Spinal cord (tissue), 9 donors: ENCODE measurements at regions not wholly inside any gene's neighbourhood (a gene's known extent, or its start where the extent isn't known, plus 50 kb on each side); places are given as distances from the start of the nearest gene placed in this dataset.

Experiments used
- DNase-seq, 6 donors: peaks; one replicate each; pipeline versions ENCODE4 v3.0.0 to v3.0.0-alpha.2; 2013 to 2015; ENCODE audit warnings: low spot score in 6 of 6, low read depth in 4 of 6
- H3K27ac ChIP-seq: one replicate; pipeline ENCODE4 v1.5.1; 2013; ENCODE audit warnings: low read depth, low read length, control low read depth
- H3K27me3 ChIP-seq: one replicate; pipeline ENCODE4 v1.6.1; 2013; ENCODE audit warnings: low read length; ENCODE audit not compliant: control insufficient read depth, insufficient read depth
- H3K36me3 ChIP-seq: one replicate; pipeline ENCODE4 v1.6.1; 2013; ENCODE audit warnings: low read length; ENCODE audit not compliant: control insufficient read depth, insufficient read depth
- H3K4me1 ChIP-seq: one replicate; pipeline ENCODE4 v1.6.1; 2013; ENCODE audit warnings: low read length; ENCODE audit not compliant: control insufficient read depth, insufficient read depth
- H3K4me3 ChIP-seq: one replicate; pipeline ENCODE4 v1.5.1; 2013; ENCODE audit warnings: low read depth, low read length, control low read depth
- H3K9me3 ChIP-seq: one replicate; pipeline ENCODE4 v1.6.1; 2013; ENCODE audit warnings: low read length; ENCODE audit not compliant: control insufficient read depth, insufficient read depth
- WGBS: methylation state at CpG from one replicate; pipeline ENCODE4 v1.1.5; 2013; ENCODE audit warnings: missing lambda C conversion rate; ENCODE audit not compliant: insufficient coverage; 5-methylcytosine and 5-hydroxymethylcytosine counted together
- donor health status: healthy.

DNA sequence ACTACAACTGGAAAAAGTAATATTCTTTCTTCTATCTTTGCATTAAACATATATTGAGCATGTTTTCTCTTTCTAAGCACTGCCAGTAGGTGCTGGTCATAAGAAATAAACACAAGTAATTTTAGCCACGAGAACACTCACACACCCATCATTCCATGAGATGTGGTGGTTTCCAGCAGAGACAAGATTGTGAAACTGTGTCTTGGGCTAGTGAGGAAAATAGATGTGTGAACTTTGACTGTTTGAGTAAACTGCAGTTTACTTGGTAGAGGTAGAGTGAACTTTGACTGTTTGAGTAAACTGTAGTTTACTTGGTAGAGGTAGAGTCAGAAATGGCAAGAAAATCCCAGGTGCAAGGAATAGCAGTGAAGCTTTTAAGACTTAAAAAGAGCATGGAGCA lies 300.9 kb upstream of the HS3ST1 start:
- no CpG with 5 or more reads among the region's 1 CpG for WGBS
- no peak for DNase-seq
- Histone ChIP-seq H3K27me3 (no peaks in the 10 kb centered on the region), H3K9me3 (no peaks in the 10 kb centered on the region), H3K4me3 (no peak overlapping the region), H3K27ac (no peak overlapping the region), H3K4me1 (no peaks in the 10 kb centered on the region), H3K36me3 (no peaks in the 10 kb centered on the region)

DNA sequence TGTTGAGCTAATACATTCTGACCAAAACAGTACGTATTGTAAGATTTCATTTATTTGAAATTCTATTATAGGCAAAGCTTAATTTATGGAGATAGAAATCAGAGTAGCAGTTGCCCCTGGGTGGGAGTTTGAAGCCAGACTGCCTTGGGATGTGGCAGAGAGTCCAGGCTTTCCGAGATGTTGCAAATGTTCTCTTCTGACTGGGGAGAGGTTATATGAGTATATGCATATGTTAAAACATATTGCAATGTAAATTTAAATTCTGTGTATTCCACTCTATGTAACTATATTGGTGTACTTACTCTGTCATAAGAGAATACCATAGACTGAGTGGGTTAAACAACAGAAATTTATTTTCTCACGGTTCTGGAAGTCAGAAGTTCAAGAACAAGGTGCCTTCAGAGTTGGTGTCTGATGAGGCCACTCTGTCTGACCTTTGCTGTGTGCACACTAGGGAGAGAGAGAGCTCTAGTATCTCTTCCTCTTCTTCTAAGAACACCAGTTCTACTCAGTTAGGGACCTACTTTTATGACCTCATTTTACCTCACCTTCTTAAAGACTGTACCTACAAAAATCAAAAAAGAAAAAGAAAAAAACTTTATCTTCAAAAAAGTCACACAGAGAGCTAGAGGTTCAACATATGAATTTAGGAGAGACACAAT lies 299.3 kb upstream of the HS3ST1 start:
- DNase-seq = peak in 1 of 6 donors; percentile 59
- H3K9me3 ChIP-seq = no peaks in the 10 kb centered on the region
- no peak overlapping the region for H3K27ac ChIP-seq
- WGBS = 100% methylated on average over 1 of the region's 3 CpGs
- H3K36me3 ChIP-seq = no peaks in the 10 kb centered on the region
- H3K27me3 ChIP-seq = no peaks in the 10 kb centered on the region
- H3K4me3 ChIP-seq = no peak overlapping the region
- H3K4me1 ChIP-seq = no peaks in the 10 kb centered on the region

DNA sequence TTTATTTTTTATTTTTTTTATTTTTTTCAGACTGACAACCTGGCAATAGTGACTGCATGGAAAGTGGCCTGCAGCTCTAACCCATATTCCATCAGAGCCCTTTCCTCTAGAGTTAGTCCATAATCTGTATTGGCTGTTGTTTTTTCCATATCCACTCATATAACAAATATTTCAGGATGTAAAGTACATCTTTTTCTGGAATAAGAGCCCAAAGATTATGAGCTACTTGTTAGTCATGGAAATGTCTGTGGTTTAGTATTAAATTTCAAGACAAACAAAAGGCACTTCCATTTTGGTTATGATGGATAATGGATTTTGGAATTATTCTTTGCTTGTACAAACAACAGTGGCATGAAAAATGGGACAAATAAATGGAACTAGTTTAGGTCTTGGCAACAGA lies 296.0 kb upstream of the HS3ST1 start:
- Histone ChIP-seq H3K27me3 (no peaks in the 10 kb centered on the region), H3K36me3 (no peaks in the 10 kb centered on the region), H3K9me3 (no peaks in the 10 kb centered on the region), H3K4me1 (no peaks in the 10 kb centered on the region), H3K4me3 (no peak overlapping the region), H3K27ac (no peak overlapping the region)
- no peak for DNase-seq

DNA sequence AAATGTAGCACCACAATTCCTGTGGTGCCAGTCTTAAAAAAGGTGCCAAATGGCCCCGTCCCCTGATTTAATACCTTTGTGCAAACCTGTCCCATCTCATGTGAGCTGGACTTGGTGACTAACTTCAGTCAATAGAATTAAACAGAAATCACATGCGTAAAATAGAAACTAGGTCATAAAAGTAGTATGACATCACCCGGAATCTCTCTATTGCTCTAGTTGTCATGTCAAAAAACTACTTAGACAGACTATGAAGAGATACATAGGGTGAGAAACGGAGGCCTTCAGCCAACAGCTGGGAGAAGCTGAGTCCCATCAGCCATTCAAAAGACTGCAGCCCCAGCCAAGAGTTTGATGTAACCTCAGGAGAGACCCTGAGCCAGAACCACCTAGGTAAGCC lies 293.5 kb upstream of the HS3ST1 start:
- Histone ChIP-seq H3K27ac (no peak overlapping the region), H3K27me3 (no peaks in the 10 kb centered on the region), H3K9me3 (no peaks in the 10 kb centered on the region), H3K36me3 (no peaks in the 10 kb centered on the region), H3K4me1 (no peaks in the 10 kb centered on the region), H3K4me3 (no peak overlapping the region)
- no peak for DNase-seq
- no CpG with 5 or more reads among the region's 4 CpGs for WGBS

DNA sequence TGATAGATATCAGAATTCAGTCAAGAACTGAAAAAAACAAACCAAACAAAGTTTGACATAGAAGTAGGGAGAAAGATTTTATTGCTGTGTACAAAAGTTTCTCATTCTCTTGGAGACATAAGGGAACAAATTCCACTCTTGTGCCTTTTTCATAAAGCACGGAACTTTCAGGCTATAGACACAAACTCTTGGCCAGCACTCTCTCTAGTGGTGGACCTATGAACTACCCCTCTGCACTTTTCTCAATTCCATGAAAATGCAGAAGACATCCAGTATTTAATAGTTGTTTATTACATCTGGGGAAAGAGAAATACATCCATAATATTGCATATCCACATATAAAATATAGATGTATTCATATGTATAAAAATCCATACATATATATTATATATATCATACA lies 291.6 kb upstream of the HS3ST1 start:
- no peak overlapping the region for H3K27ac ChIP-seq
- 20% methylated on average over 1 of the region's 1 CpG for WGBS
- no peak overlapping the region for H3K4me3 ChIP-seq
- H3K9me3 ChIP-seq = no peaks in the 10 kb centered on the region
- DNase-seq = peak in 2 of 6 donors; percentile 10 to 45
- H3K27me3 ChIP-seq = no peaks in the 10 kb centered on the region
- no peaks in the 10 kb centered on the region for H3K4me1 ChIP-seq
- H3K36me3 ChIP-seq = no peaks in the 10 kb centered on the region

DNA sequence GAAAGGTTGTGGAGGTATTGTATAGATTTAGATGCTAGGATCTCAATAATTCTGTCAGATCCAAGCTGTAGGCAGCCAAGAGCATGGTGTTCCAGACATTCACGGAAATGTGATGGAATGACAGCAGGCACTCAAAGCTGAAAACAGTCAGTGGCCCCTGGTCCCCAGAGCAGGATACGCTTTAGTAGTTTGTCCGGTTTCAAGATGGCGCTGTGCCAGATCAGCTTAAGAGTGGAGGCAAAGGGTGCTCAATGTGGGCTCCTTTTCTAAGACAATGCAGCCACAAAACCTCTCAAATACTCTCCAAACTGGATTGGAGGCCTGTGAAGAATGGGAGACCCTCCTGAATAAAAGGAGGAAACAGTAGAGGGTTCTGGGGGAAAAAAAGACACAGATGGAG lies 291.2 kb upstream of the HS3ST1 start:
- no peak overlapping the region for H3K4me3 ChIP-seq
- H3K27ac ChIP-seq = no peak overlapping the region
- 94% methylated on average over 4 of the region's 4 CpGs for WGBS
- H3K4me1 ChIP-seq = no peaks in the 10 kb centered on the region
- H3K36me3 ChIP-seq = no peaks in the 10 kb centered on the region
- no peaks in the 10 kb centered on the region for H3K9me3 ChIP-seq
- peak in 1 of 6 donors; percentile 8 for DNase-seq
- H3K27me3 ChIP-seq = no peaks in the 10 kb centered on the region

DNA sequence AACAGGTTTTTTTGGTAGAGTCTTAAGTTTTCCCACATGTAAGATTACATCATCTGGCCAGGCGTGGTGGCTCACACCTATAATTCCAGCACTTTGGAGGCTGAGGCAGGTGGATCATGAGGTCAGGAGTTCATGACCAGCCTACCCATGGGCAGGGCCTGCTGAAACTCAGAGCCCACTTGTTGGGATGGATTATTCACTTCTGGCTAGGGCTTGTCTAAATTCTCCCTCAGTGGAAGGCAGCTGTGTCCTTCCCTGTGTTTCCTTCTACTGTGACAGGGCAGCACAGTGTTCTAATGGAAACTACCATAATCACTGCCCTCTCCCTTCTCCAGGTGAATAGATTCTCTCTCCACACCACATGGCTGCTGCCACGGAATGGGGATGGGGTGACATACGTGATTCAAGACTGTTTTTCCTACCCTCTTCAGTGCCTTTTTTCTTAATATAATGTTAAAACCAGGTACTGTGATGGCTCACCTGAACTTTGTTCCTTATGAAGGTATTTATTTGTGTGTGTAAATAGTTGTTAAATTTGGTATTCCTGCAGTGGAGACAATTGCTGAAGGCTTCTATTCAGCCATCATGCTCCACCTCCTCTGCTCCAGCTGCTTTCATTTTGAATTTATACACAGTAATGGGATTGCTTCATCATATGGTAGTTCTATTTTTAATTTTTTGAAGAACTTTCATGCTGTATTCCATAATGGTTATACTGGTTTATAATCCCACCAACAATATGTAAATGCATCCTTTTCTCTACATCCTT lies 287.2 kb upstream of the HS3ST1 start:
- WGBS = no CpG with 5 or more reads among the region's 3 CpGs

DNA sequence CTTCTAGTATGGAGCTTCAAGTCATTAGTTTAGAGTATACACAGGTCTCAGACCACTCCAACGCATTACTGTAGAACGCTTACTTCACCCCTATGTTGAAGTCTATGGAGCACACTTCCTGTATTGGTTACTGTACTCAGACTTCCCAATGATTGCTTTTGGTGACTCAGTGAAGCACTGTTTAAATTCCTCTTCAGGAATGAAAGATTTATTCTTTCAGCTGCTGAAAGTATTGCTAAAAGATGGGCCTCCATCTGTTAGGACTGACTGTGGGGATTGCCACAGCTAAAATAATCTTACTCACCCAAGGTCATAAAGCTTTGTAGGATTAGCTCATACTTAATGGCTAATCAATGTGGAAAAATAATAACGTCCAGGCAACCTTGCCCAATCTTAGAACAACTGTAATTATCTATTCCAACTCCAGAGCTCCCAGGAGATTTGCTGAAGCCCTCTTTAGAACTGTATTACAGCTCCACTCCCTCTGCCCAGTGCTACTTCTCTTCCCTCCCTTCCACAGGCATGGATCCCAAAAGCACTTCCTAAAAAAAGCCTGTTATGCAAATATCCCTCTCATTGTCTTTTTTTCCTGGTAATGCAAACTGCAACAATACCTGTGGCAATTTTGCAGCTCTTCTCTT lies 281.9 kb upstream of the HS3ST1 start:
- Histone ChIP-seq H3K4me3 (no peak overlapping the region), H3K27ac (no peak overlapping the region), H3K9me3 (no peaks in the 10 kb centered on the region), H3K27me3 (no peaks in the 10 kb centered on the region), H3K36me3 (no peaks in the 10 kb centered on the region), H3K4me1 (no peaks in the 10 kb centered on the region)
- DNase-seq = no peak
- 40% methylated on average over 1 of the region's 3 CpGs for WGBS

More for the DNA sequence above, 287.2 kb upstream of the HS3ST1 start:
- Histone ChIP-seq H3K4me1 (no peaks in the 10 kb centered on the region), H3K4me3 (no peak overlapping the region), H3K27me3 (no peaks in the 10 kb centered on the region), H3K36me3 (no peaks in the 10 kb centered on the region), H3K27ac (no peak overlapping the region), H3K9me3 (no peaks in the 10 kb centered on the region)
- no peak for DNase-seq

GRCh38 chr4:11704186-11704830 lies 275.6 kb upstream of the HS3ST1 start:
- WGBS = 100% methylated on average over 1 of the region's 1 CpG
- Histone ChIP-seq H3K4me3 (no peak overlapping the region), H3K27ac (no peak overlapping the region), H3K27me3 (no peaks in the 10 kb centered on the region), H3K9me3 (no peaks in the 10 kb centered on the region), H3K4me1 (no peaks in the 10 kb centered on the region), H3K36me3 (no peaks in the 10 kb centered on the region)
- no peak for DNase-seq
